ENCODE measurements at regions not wholly inside any gene's neighbourhood (a gene's known extent, or its start where the extent isn't known, plus 50 kb on each side); places are given as distances from the start of the nearest gene placed in this dataset.

GRCh38 chr5:3729631-3730030, 134.0 kb downstream of the IRX1 start:
- no peak for TF ChIP-seq CTCF (IDR thresholded peaks at IDR 0.05; ENCODE audit: control insufficient read depth, extremely low read depth, insufficient read depth)
- H3K4me3 ChIP-seq (ENCODE audit: low read depth, low read length): no peak overlapping the region
- no peak for DNase-seq (ENCODE audit: low read depth)

- TF ChIP-seq CTCF (IDR thresholded peaks at IDR 0.05; ENCODE audit: control insufficient read depth, extremely low read depth, insufficient read depth): no peak
- no peak for DNase-seq (ENCODE audit: low read depth)
- H3K4me3 ChIP-seq (ENCODE audit: low read depth, low read length): no peak overlapping the region
Observed at GRCh38 chr5:3734632-3735031, 139.0 kb downstream of the IRX1 start.

- DNase-seq (ENCODE audit: low read depth): no peak
- TF ChIP-seq CTCF (IDR thresholded peaks at IDR 0.05; ENCODE audit: control insufficient read depth, extremely low read depth, insufficient read depth): no peak
- H3K4me3 ChIP-seq (ENCODE audit: low read depth, low read length): no peak overlapping the region
Observed at GRCh38 chr5:3736466-3736865, 140.8 kb downstream of the IRX1 start.

GRCh38 chr5:3736926-3737325, 141.3 kb downstream of the IRX1 start:
- H3K4me3 ChIP-seq (ENCODE audit: low read depth, low read length): no peak overlapping the region
- no peak for TF ChIP-seq CTCF (IDR thresholded peaks at IDR 0.05; ENCODE audit: control insufficient read depth, extremely low read depth, insufficient read depth)
- DNase-seq (ENCODE audit: low read depth): no peak

GRCh38 chr5:3738919-3739318, 143.3 kb downstream of the IRX1 start:
- no peak overlapping the region for H3K4me3 ChIP-seq (ENCODE audit: low read depth, low read length)
- DNase-seq (ENCODE audit: low read depth): no peak
- no peak for TF ChIP-seq CTCF (IDR thresholded peaks at IDR 0.05; ENCODE audit: control insufficient read depth, extremely low read depth, insufficient read depth)

- no peak for TF ChIP-seq CTCF (IDR thresholded peaks at IDR 0.05; ENCODE audit: control insufficient read depth, extremely low read depth, insufficient read depth)
- H3K4me3 ChIP-seq (ENCODE audit: low read depth, low read length): peak overlapping the region; percentile 20; the same call in 1 of the 2 replicates
- no peak for DNase-seq (ENCODE audit: low read depth)
Observed at GRCh38 chr5:3740546-3741373, 145.1 kb downstream of the IRX1 start.

GRCh38 chr5:3741374-3741770, 145.7 kb downstream of the IRX1 start:
- DNase-seq (ENCODE audit: low read depth): peak; percentile 96
- no peak overlapping the region for H3K4me3 ChIP-seq (ENCODE audit: low read depth, low read length)
- no peak for TF ChIP-seq CTCF (IDR thresholded peaks at IDR 0.05; ENCODE audit: control insufficient read depth, extremely low read depth, insufficient read depth)

All from LNCaP clone FGC (cell line).